ENCODE measurements at regions not wholly inside any gene's neighbourhood (a gene's known extent, or its start where the extent isn't known, plus 50 kb on each side); places are given as distances from the start of the nearest gene placed in this dataset.

DNA sequence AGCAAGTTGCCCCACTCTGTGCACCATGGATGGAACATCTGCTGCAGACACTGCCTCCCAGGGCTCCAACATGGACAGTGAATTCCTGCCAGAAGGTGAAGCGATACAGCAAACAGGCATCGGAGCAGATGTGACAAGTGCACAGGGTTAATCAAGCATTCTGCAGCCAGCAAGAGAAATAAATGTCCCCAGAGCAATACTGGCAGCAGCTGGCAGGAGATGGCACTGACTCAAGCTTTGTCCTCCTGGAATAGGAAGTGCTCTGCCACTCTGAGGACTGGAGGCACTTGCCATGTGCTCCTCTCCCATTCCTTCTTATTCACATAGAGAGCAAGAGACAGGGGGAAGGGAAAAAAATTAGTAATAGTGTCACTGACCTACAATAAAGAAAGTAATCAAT is 402.7 kb upstream of the DAB1 start:
- no peak overlapping the region for H3K27ac ChIP-seq (ENCODE audit: low read depth, low read length)
- no peak overlapping the region for H2AFZ ChIP-seq (ENCODE audit: low read depth, low read length, severe bottlenecking)
- TF ChIP-seq, protein P1, sequence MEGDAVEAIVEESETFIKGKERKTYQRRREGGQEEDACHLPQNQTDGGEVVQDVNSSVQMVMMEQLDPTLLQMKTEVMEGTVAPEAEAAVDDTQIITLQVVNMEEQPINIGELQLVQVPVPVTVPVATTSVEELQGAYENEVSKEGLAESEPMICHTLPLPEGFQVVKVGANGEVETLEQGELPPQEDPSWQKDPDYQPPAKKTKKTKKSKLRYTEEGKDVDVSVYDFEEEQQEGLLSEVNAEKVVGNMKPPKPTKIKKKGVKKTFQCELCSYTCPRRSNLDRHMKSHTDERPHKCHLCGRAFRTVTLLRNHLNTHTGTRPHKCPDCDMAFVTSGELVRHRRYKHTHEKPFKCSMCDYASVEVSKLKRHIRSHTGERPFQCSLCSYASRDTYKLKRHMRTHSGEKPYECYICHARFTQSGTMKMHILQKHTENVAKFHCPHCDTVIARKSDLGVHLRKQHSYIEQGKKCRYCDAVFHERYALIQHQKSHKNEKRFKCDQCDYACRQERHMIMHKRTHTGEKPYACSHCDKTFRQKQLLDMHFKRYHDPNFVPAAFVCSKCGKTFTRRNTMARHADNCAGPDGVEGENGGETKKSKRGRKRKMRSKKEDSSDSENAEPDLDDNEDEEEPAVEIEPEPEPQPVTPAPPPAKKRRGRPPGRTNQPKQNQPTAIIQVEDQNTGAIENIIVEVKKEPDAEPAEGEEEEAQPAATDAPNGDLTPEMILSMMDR (IDR thresholded peaks at IDR 0.05; ENCODE audit: insufficient read depth, low read length, poor library complexity, severe bottlenecking): no peak
- TF ChIP-seq EZH2phosphoT487 (conservative IDR thresholded peaks at IDR 0.05; ENCODE audit: low read length): no peak
- no peak overlapping the region for H3K4me3 ChIP-seq (ENCODE audit: insufficient read depth, low read length, poor library complexity, severe bottlenecking)
- no peak overlapping the region for H3K4me2 ChIP-seq (ENCODE audit: low read depth, low read length, poor library complexity, severe bottlenecking)
- no peaks in the 10 kb centered on the region for H3K9me2 ChIP-seq (replicated peaks; ENCODE audit: insufficient read depth, low read length)
- no peaks in the 10 kb centered on the region for H3K27me3 ChIP-seq (ENCODE audit: low read length)
- no peak overlapping the region for H3K9ac ChIP-seq (ENCODE audit: low read length)
- no peaks in the 10 kb centered on the region for H3F3A ChIP-seq (ENCODE audit: insufficient read depth)
- H3K79me2 ChIP-seq (ENCODE audit: insufficient read depth, low read length): no peaks in the 10 kb centered on the region
- H3K9me3 ChIP-seq (ENCODE audit: insufficient read depth, low read length): no peaks in the 10 kb centered on the region
- H4K20me1 ChIP-seq (ENCODE audit: low read depth, low read length): no peaks in the 10 kb centered on the region
- H3K36me3 ChIP-seq (ENCODE audit: low read length): no peaks in the 10 kb centered on the region

DNA sequence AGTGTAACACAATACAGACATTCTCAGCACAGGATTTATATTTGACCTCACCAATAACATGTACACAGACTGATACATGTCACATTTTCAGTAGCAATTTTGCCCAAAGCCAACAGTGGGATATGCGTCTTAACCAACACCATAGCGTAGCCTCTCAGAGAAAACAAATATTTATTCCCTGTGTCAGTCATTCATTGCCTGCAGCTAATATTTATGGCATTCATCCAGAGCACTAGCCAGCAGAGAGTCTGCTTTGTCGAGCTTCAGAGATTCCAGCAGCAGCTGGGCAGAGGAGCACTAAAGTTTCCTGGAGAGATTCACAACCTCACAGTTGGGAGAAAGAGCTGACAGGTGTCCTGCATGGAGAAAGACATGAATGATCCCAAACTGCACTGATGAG is 400.7 kb upstream of the DAB1 start:
- Histone ChIP-seq H3K79me2 (ENCODE audit: insufficient read depth, low read length) (no peaks in the 10 kb centered on the region), H3K36me3 (ENCODE audit: low read length) (no peaks in the 10 kb centered on the region), H3F3A (ENCODE audit: insufficient read depth) (no peaks in the 10 kb centered on the region), H3K4me2 (ENCODE audit: low read depth, low read length, poor library complexity, severe bottlenecking) (no peak overlapping the region), H3K27ac (ENCODE audit: low read depth, low read length) (no peak overlapping the region), H3K9me3 (ENCODE audit: insufficient read depth, low read length) (no peaks in the 10 kb centered on the region), H3K4me3 (ENCODE audit: insufficient read depth, low read length, poor library complexity, severe bottlenecking) (no peak overlapping the region), H3K27me3 (ENCODE audit: low read length) (no peaks in the 10 kb centered on the region), H3K9ac (ENCODE audit: low read length) (no peak overlapping the region), H2AFZ (ENCODE audit: low read depth, low read length, severe bottlenecking) (no peak overlapping the region), H4K20me1 (ENCODE audit: low read depth, low read length) (no peaks in the 10 kb centered on the region), H3K9me2 (replicated peaks; ENCODE audit: insufficient read depth, low read length) (no peaks in the 10 kb centered on the region)
- no peak for TF ChIP-seq EZH2phosphoT487 (conservative IDR thresholded peaks at IDR 0.05; ENCODE audit: low read length)
- TF ChIP-seq, protein P1 (IDR thresholded peaks at IDR 0.05; ENCODE audit: insufficient read depth, low read length, poor library complexity, severe bottlenecking): no peak

DNA sequence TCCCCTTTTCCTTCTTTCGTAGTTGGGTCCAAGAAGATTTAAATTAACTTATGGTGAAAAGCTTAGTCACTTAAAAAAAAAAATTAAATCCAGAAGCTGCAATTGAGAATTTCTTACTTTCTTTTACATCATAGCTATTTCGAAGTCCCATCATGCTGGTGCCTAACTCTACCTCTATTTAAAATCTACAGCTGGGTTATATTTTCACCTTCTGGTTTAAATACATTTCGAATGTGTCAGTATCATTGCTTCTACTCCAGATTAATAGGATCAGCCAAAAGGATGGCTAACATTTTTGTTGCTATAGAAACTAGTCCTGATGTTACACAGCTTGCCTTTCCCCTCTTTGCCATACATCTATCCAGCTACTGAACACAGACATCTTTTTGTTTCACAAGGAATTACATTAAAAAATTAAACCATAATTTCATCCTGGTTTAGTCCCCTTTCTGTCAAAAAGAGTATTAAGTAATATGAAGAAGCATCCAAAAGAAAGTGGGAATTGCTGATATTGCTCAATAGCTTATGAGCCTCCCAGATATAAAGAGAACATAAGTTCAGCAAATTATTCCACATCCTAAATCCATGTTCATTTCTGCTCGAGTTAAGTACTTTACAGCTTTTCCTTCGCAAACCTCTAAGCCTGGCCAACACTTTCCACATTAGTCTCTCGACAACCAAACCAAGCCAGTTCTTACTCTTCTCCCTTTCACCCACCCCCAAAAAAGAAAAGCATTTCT is 396.7 kb upstream of the DAB1 start:
- TF ChIP-seq, protein P1 (IDR thresholded peaks at IDR 0.05; ENCODE audit: insufficient read depth, low read length, poor library complexity, severe bottlenecking): no peak
- no peak for TF ChIP-seq EZH2phosphoT487 (conservative IDR thresholded peaks at IDR 0.05; ENCODE audit: low read length)
- Histone ChIP-seq H3K9me2 (replicated peaks; ENCODE audit: insufficient read depth, low read length) (no peaks in the 10 kb centered on the region), H3K4me2 (ENCODE audit: low read depth, low read length, poor library complexity, severe bottlenecking) (no peak overlapping the region), H3K9me3 (ENCODE audit: insufficient read depth, low read length) (no peaks in the 10 kb centered on the region), H3K36me3 (ENCODE audit: low read length) (no peaks in the 10 kb centered on the region), H4K20me1 (ENCODE audit: low read depth, low read length) (no peaks in the 10 kb centered on the region), H3K9ac (ENCODE audit: low read length) (no peak overlapping the region), H3F3A (ENCODE audit: insufficient read depth) (no peaks in the 10 kb centered on the region), H3K4me3 (ENCODE audit: insufficient read depth, low read length, poor library complexity, severe bottlenecking) (no peak overlapping the region), H2AFZ (ENCODE audit: low read depth, low read length, severe bottlenecking) (no peak overlapping the region), H3K27ac (ENCODE audit: low read depth, low read length) (no peak overlapping the region), H3K79me2 (ENCODE audit: insufficient read depth, low read length) (no peaks in the 10 kb centered on the region), H3K27me3 (ENCODE audit: low read length) (no peaks in the 10 kb centered on the region)
